Subcutaneous adipose tissue (tissue), 1 donor: ENCODE measurements at regions not wholly inside any gene's neighbourhood (a gene's known extent, or its start where the extent isn't known, plus 50 kb on each side); places are given as distances from the start of the nearest gene placed in this dataset.
A peak's percentile ranks its signal among the peaks of the same experiment; 100 is the strongest.

ENCODE experiments used
- TF ChIP-seq, protein P1 (sequence below): fragments of 450-650 bp; IDR thresholded peaks from one replicate; pipeline ENCODE4 v1.5.1; 2016; ENCODE audit warnings: low read depth, mild to moderate bottlenecking, control low read depth, antibody characterized with exemption, moderate library complexity

DNA sequence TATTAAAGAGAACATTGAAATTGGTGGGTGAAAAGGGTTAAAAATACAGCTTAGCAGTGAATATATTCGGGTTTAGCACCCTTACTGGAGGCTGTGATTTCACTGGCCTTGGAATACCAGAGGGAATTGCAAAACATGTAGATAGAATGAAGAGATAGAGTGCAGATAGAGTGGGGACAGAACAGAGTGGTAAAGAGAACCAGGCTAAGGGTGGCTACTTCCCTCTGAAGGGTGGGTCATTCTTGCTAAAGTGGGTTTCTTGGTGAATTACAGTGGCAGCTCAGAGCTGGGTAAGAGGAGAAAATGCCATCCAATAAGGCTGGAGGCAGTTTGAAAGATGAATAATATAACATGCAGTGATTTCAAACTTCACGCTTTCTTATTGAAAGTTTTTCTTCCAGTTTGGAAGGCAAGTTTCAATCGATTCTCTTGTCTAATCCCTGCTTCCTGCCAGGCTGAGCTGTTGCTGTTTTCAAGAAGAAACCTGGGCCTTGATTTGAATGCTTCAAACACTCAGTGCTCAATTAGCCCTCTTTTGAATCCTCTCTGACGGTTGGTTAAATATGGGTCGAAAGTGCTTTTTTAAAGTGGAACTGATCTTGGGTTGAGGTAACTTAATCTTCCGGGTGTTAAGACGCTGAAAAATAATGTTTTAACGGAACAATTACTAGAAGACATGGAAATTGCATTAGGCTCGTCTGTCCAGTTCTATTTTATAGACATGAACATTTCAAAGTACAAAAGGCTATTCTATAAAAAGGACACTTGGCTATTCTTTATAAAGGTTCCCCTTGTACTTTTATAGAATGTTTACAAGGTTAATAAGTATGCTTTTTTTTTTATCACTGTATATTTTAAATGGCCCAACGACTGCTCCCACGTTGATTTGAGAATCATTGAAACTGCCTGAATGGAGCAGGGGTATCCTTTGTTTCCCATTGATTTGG, 203.3 kb downstream of the BCAS1 start:
- TF ChIP-seq, protein P1, sequence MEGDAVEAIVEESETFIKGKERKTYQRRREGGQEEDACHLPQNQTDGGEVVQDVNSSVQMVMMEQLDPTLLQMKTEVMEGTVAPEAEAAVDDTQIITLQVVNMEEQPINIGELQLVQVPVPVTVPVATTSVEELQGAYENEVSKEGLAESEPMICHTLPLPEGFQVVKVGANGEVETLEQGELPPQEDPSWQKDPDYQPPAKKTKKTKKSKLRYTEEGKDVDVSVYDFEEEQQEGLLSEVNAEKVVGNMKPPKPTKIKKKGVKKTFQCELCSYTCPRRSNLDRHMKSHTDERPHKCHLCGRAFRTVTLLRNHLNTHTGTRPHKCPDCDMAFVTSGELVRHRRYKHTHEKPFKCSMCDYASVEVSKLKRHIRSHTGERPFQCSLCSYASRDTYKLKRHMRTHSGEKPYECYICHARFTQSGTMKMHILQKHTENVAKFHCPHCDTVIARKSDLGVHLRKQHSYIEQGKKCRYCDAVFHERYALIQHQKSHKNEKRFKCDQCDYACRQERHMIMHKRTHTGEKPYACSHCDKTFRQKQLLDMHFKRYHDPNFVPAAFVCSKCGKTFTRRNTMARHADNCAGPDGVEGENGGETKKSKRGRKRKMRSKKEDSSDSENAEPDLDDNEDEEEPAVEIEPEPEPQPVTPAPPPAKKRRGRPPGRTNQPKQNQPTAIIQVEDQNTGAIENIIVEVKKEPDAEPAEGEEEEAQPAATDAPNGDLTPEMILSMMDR = peak; percentile 85

DNA sequence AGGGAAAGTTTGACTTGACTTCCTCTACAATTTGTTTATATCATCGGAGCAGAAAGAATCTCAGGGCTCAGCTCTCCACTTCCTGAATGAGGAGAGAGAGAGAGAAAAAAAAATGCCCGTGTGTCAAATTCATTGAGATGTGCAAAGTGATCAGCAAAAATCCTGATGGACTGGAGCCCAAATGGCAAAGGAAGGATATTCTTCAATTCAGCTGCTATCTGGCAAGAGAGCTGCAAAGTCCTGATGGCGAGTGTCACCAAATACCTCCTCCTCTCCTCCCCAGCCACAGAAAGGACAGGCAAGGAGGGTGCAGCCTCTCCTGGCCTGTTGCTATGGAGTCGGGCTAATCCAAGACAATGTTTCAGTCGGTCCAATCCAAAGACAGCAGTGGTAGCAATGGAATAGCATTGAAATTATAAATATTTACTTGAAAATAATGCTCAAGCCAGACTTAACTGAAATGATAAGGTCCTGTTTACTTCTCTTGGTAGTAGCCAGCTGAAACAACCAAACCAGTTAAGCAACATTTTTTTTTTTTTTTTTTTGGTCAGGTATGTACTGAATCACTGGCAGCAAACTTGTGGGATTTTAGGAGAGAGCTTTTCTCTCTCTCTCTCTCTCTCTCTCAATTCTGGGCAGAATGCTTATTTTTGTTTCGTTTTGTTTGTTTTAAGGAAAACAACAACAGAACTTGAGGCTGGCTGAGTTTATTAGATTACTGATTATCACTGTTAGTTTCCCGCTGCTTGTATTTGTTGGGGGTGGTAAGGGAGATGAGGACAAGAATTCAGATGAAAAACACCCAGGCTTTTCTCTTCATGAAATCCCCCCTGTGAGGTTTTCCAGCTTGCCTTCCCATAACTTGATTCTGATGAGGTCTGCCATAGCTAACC, 204.2 kb downstream of the BCAS1 start:
- TF ChIP-seq, protein P1 = peak; percentile 75

DNA sequence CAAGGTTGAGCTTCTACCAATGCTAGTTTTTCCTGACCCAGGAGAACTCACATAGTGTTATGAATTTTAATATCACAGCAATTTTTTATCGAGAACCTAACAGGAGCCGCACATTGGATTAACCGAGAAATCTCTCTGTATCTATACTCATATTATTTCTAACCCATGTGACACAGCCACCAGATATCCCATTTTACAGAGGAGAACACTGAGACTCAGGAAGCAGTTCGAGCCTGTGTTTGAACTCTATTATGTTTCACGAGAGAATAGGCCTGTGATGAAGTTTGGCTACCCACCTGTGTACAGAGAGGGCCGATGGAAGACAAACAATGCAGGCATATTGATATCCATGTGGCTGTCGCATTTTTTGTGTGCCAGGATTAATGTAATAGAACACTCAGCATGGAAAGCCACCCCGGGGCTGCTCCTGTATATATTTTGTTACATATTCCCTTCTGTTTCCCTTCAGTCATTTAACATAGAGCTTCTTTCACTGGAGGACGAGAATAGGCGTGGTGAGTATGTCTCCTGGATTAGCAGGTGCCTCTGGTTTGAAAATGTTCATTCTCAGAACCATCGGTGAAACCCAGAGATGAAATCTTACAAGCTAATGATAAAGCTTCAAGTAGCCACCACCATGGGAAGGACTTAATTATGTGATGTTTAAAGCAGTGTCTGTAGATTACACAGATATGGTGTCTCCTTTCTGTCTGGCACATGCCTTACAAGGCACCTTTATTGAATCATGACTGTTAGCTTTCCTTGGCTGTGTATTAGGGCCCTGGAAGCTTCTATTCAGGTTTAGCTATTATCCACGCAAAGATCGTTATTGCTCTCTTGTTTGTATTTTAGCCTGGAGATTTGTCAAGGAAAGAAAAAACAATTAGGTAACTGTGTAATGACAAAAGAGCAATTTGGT, 205.4 kb downstream of the BCAS1 start:
- TF ChIP-seq, protein P1 = peak; percentile 97

DNA sequence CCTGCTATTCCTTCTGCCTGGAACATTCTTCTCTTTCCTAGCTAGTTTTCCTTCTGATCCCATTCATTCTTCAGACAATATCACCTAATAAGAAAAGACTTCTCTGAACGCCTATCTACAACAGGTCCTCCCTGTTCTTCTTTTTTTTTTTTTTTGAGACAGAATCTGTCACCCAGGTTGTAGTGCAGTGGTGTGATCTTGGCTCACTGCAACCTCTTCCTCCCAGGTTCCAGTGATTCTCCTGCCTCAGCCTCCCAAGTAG, 208.3 kb downstream of the BCAS1 start:
- TF ChIP-seq, protein P1 = peak; percentile 80

DNA sequence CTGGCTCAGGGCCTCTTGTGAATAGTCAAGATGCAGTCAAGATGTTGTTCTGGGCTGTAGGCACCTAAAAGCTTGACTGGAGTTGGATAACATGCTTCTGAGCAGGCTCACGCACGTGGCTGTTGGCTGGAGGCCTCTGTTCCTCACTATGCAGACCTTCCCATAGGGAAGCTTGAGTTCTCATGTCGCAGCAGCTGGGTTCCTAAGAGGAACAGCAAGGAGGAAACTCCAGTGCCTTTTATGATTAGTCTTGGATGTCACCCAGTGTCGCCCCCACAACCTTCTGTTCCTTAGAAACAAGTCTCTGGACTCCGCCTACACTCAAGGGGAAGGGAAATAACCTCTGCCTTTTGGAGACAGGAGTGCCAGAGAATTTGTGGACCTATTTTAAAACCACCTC, 210.7 kb downstream of the BCAS1 start:
- TF ChIP-seq, protein P1 = no peak

DNA sequence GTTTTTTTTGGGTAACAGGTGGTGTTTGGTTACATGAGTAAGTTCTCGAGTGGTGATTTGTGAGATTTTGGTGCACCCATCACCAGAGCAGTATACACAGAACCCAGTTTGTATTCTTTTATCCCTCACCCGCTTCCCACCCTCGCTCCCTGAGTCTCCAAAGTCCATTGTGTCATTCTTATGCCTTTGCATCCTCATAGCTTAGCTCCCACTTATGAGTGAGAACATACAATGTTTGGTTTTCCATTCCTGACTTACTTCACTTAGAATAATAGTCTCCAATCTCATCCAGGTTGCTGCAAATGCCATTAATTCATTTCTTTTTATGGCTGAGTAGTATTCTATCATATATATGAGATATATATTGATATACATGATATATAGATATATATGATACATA, 211.9 kb downstream of the BCAS1 start:
- TF ChIP-seq, protein P1 = peak; percentile 81
